T-helper 2 cell treated with Interferon-gamma antibody and Interleukin-4, amounts not matched to agents 5 μg/mL and 100 μg/mL, for 36 hours (primary cell): ENCODE measurements at regions not wholly inside any gene's neighbourhood (a gene's known extent, or its start where the extent isn't known, plus 50 kb on each side); places are given as distances from the start of the nearest gene placed in this dataset.

Experiments
- DNase-seq: peaks from one replicate; pipeline ENCODE4 v3.0.0; 2021; ENCODE audit warnings: low spot score
- H3K27ac Mint-ChIP-seq: one replicate; pipeline ENCODE4 v1.8.0; 2021; ENCODE audit warnings: mild to moderate bottlenecking, mixed read lengths
- H3K27me3 Mint-ChIP-seq: one replicate; pipeline ENCODE4 v1.8.0; 2021; ENCODE audit warnings: low read depth, mixed read lengths
- H3K36me3 Mint-ChIP-seq: one replicate; pipeline ENCODE4 v1.8.0; 2021; ENCODE audit warnings: low read depth, mixed read lengths
- H3K4me1 Mint-ChIP-seq: one replicate; pipeline ENCODE4 v1.8.0; 2021; ENCODE audit warnings: low read depth, mixed read lengths
- H3K4me3 Mint-ChIP-seq: one replicate; pipeline ENCODE4 v1.8.0; 2022; ENCODE audit warnings: mild to moderate bottlenecking, moderate library complexity, mixed read lengths
- H3K9me3 Mint-ChIP-seq: one replicate; pipeline ENCODE4 v1.8.0; 2021; ENCODE audit warnings: mixed read lengths

GRCh38 chr2:12538138-12538694 is 178.5 kb upstream of the TRIB2 start:
- Mint-ChIP-seq H3K27me3 (peaks cover 4% of the 10 kb centered on the region), H3K9me3 (no peaks in the 10 kb centered on the region), H3K27ac (no peak overlapping the region), H3K36me3 (peaks cover 2% of the 10 kb centered on the region), H3K4me1 (peaks cover 22% of the 10 kb centered on the region), H3K4me3 (no peak overlapping the region)
- DNase-seq, result no peak

DNA sequence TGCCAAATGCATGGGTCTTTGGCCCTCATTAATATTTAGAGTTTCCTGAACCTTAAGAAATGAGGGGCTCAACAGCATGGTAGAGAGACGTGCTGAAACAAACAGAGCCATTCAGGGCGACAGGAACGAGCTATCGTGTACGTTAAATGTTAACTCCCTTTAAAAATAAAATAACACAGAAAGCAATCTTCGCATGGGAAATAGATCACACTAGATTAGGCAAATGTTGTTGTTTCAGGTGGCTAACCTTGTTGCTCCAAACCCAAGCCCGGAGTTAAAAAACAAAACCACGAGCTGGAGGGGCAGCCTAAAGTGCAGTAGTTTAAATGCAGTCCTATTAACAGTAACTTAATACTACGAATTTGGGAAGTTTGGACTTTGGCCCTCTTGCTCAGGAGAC is 177.4 kb upstream of the TRIB2 start:
- Mint-ChIP-seq H3K4me1 (peaks cover 11% of the 10 kb centered on the region), H3K36me3 (peaks cover 2% of the 10 kb centered on the region), H3K27me3 (no peaks in the 10 kb centered on the region), H3K27ac (no peak overlapping the region), H3K9me3 (no peaks in the 10 kb centered on the region), H3K4me3 (no peak overlapping the region)
- DNase-seq, result no peak

DNA sequence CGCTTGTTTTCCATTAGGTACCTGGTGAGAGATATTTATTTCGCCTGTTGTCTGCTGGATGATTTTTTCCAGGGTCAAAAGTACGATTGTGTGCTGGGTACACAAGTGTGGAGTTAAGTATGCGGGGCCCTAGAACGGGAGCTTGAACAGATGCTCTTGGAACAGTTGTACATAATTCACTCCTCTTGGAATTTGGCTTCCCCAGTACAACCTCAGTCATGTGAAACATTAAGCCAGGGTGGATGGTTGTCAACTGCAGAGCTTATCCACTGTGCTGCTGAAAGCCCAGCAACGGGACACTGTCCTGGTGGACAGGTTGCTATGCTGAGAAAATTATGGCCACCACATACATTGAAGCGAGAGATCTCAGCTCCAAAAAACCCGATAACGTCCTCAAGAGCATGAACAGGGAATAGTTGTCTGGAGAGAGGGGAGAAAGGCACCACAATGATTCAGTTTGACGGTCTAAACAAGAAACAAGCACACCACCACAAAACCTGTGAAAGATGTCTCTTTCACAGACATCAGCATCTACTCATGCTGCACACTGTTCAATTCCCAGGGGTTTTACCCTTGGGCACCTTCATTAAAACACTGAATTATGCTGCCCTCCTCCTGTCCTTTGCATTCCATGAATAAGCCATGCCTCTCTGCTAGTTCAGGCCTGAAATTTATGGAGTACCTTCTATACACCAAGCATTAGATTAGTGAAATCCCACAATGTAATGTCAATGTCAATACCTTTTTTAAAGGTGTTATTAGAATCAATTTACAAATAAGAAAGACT is 176.8 kb upstream of the TRIB2 start:
- no peak overlapping the region for H3K27ac Mint-ChIP-seq
- H3K9me3 Mint-ChIP-seq, result peaks cover 1% of the 10 kb centered on the region
- no peaks in the 10 kb centered on the region for H3K36me3 Mint-ChIP-seq
- H3K27me3 Mint-ChIP-seq, result peaks cover 3% of the 10 kb centered on the region
- no peak for DNase-seq
- no peak overlapping the region for H3K4me3 Mint-ChIP-seq
- peaks cover 8% of the 10 kb centered on the region for H3K4me1 Mint-ChIP-seq

DNA sequence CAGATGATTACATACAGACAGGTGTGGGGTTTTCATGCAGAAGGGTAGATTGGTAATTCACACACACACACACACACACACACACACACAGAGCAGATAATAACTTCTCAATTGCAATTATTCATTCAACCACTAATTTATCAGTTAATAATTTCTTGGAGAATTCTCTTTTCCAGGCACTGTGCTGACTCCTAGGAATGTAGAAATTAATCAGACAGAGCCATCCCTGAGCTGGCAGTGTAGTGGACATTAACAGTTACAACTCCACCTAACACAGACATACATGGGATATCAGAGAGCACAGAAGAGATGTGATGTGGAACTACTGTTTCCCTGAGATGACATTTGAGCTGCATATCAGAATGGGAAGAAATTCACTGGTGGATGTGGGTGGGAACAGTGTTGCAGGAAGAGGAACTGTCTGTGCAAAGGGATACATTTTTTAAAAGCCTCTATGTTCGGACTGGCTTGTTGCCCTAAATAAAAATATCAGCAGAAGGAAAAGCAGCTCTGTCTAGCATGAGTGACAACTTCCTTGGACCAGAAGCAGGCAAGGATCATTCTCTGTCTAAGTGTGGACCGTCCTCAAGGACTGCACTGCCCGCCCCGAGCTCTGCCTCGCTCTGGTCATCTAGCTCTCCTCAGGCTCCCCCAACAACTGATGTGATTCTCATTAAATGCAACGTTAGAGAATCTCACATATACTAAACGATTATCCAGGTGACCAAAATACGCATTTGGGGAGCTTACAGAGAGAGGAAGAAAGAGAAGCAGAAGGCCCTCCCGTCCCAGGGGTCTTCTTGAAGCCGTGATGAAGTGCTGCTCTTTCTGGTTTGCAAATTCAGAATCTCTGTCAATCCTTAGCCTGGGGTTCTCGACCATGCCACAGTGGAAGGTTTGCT is 173.4 kb upstream of the TRIB2 start:
- DNase-seq, result no peak
- no peaks in the 10 kb centered on the region for H3K36me3 Mint-ChIP-seq
- no peak overlapping the region for H3K4me3 Mint-ChIP-seq
- H3K27ac Mint-ChIP-seq, result no peak overlapping the region
- peaks cover 7% of the 10 kb centered on the region for H3K27me3 Mint-ChIP-seq
- H3K4me1 Mint-ChIP-seq, result peaks cover 15% of the 10 kb centered on the region
- peaks cover 9% of the 10 kb centered on the region for H3K9me3 Mint-ChIP-seq

- no peaks in the 10 kb centered on the region for H3K36me3 Mint-ChIP-seq
- peaks cover 7% of the 10 kb centered on the region for H3K27me3 Mint-ChIP-seq
- H3K4me3 Mint-ChIP-seq, result no peak overlapping the region
- peaks cover 9% of the 10 kb centered on the region for H3K9me3 Mint-ChIP-seq
- peaks cover 15% of the 10 kb centered on the region for H3K4me1 Mint-ChIP-seq
- DNase-seq, result no peak
- no peak overlapping the region for H3K27ac Mint-ChIP-seq
Measured at GRCh38 chr2:12543978-12544558, 172.7 kb upstream of the TRIB2 start.

- Mint-ChIP-seq H3K4me1 (peaks cover 14% of the 10 kb centered on the region), H3K36me3 (peaks cover 3% of the 10 kb centered on the region), H3K27me3 (peaks cover 7% of the 10 kb centered on the region), H3K9me3 (peaks cover 15% of the 10 kb centered on the region), H3K27ac (no peak overlapping the region), H3K4me3 (no peak overlapping the region)
- no peak for DNase-seq
Measured at GRCh38 chr2:12547566-12548170, 169.1 kb upstream of the TRIB2 start.

DNA sequence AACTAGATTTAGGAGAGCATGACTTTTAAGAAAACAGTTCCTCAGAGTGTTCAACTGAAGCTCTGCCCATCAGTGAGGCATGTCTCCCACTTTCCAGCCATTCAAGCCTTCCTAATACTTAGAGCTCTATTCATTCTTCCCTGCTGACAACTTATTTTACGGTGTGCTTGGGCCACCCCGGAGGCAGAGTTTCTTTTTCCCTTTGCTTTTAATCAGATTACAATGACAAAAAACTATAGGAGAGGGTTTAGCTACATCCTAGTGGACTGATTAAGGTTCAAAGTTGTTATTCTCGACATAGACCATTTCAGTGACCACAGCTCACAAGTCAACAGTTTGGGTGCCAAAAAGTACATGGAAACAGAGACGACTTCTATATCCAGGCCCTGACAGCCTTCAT is 167.8 kb upstream of the TRIB2 start:
- no peak overlapping the region for H3K27ac Mint-ChIP-seq
- H3K36me3 Mint-ChIP-seq, result peaks cover 3% of the 10 kb centered on the region
- H3K4me3 Mint-ChIP-seq, result no peak overlapping the region
- no peak for DNase-seq
- H3K4me1 Mint-ChIP-seq, result peaks cover 12% of the 10 kb centered on the region
- peaks cover 7% of the 10 kb centered on the region for H3K27me3 Mint-ChIP-seq
- H3K9me3 Mint-ChIP-seq, result peaks cover 15% of the 10 kb centered on the region

DNA sequence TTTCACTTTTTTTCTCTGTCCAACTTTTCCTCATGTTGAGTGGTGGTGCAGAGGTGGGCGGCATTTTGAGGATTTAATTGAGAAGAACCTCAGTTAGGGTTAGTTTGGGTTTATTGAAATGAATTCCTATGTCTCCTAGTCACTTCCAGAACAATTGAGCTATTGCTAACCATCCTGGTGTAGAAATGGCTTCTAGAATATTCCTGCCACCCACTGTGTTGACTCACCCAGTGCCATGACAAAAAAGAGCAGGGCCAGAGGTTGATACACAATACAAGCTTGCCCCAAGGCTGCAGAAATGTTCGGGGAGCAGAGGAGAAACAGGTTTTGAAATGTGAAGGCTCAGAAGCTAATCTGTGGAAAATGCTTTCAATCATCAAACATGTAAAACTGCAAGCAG is 167.1 kb upstream of the TRIB2 start:
- DNase-seq, result no peak
- peaks cover 5% of the 10 kb centered on the region for H3K27me3 Mint-ChIP-seq
- H3K4me1 Mint-ChIP-seq, result peaks cover 18% of the 10 kb centered on the region
- H3K9me3 Mint-ChIP-seq, result peaks cover 15% of the 10 kb centered on the region
- no peak overlapping the region for H3K27ac Mint-ChIP-seq
- H3K4me3 Mint-ChIP-seq, result no peak overlapping the region
- peaks cover 3% of the 10 kb centered on the region for H3K36me3 Mint-ChIP-seq

GRCh38 chr2:12552092-12552491 is 164.6 kb upstream of the TRIB2 start:
- Mint-ChIP-seq H3K9me3 (peaks cover 6% of the 10 kb centered on the region), H3K27me3 (no peaks in the 10 kb centered on the region), H3K4me3 (no peak overlapping the region), H3K4me1 (peaks cover 30% of the 10 kb centered on the region), H3K36me3 (peaks cover 3% of the 10 kb centered on the region), H3K27ac (no peak overlapping the region)
- DNase-seq, result no peak

DNA sequence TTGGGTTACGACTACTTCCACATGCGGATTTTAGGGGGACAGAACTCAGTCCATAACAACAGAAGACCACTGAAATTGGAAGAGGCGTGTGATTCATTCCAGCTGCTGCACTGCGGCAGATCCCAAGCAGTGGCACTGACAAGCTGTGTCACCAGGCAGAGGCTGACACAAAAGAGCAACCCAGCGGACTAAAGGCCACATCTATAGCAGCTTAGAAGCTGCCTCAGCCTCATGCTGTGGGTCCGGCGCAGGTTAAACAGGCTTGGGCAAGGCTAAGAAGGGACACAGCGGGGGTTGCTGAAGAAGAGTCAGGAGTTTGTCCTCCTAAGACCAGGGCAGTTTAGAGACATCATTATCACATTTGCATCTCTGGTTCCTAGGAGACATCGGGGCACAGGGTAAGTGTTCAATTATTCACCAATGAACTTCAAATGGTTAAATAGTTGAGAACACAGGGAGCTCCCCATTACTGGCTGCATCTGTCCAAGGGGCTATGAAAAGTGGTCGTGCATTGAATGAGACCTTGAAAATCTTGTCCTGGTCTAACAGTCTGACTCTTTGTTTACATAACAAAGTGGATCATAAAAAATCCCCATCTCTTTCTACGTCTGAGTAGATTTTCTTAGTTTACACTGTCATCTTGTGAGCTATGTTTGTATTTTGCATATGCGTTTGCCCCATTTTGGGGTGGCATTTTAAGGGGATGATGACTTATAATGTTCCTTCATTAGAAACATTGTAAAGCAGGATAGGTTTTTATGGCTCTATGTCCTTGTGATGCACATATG is 162.3 kb upstream of the TRIB2 start:
- Mint-ChIP-seq H3K9me3 (peaks cover 6% of the 10 kb centered on the region), H3K27me3 (no peaks in the 10 kb centered on the region), H3K4me1 (peaks cover 30% of the 10 kb centered on the region), H3K36me3 (peaks cover 3% of the 10 kb centered on the region), H3K4me3 (peak overlapping the region; percentile 54), H3K27ac (peak overlapping the region; percentile 42)
- DNase-seq, result no peak

- Mint-ChIP-seq H3K4me3 (peak overlapping the region; percentile 54), H3K27me3 (no peaks in the 10 kb centered on the region), H3K9me3 (peaks cover 6% of the 10 kb centered on the region), H3K36me3 (peaks cover 3% of the 10 kb centered on the region), H3K27ac (peak overlapping the region; percentile 42), H3K4me1 (peaks cover 30% of the 10 kb centered on the region)
- peak; percentile 41 for DNase-seq
Measured at GRCh38 chr2:12555012-12555645, 161.6 kb upstream of the TRIB2 start.

DNA sequence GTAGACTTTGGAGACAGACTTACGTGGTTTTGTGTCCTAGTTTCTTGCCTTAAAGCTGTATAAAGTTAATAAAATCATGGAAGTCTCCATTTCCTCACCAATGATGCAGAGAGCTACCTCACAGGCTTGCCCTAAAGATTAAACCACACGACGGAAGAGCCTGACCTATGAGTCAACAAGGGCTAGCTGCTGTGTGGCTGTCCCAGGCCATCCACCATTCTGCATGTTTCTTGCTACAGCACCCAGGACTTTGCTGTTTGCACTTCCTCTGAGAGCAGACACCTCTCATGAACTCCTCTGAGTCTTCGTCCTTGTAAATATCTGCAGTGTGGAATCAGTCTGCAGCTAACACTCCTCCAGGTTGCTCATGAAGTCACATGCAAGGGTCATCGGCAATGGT is 160.0 kb upstream of the TRIB2 start:
- Mint-ChIP-seq H3K9me3 (peaks cover 6% of the 10 kb centered on the region), H3K36me3 (peaks cover 3% of the 10 kb centered on the region), H3K4me3 (no peak overlapping the region), H3K27ac (no peak overlapping the region), H3K27me3 (no peaks in the 10 kb centered on the region), H3K4me1 (peaks cover 30% of the 10 kb centered on the region)
- peak; percentile 54 for DNase-seq
